GM21825 (cell line): ENCODE measurements at regions not wholly inside any gene's neighbourhood (a gene's known extent, or its start where the extent isn't known, plus 50 kb on each side); places are given as distances from the start of the nearest gene placed in this dataset.
"Not testable (repeated sequence)": the region's sequence is repeated elsewhere in the genome, so short reads cannot be mapped to it uniquely, and the experiment has no call there.

Source experiments
- ATAC-seq: cut with Tn5 transposase; IDR thresholded peaks from one replicate; pipeline ENCODE4 v1.9.1; 2021; ENCODE audit warnings: mild to moderate bottlenecking, moderate library complexity; ENCODE audit not compliant: unreplicated experiment

DNA sequence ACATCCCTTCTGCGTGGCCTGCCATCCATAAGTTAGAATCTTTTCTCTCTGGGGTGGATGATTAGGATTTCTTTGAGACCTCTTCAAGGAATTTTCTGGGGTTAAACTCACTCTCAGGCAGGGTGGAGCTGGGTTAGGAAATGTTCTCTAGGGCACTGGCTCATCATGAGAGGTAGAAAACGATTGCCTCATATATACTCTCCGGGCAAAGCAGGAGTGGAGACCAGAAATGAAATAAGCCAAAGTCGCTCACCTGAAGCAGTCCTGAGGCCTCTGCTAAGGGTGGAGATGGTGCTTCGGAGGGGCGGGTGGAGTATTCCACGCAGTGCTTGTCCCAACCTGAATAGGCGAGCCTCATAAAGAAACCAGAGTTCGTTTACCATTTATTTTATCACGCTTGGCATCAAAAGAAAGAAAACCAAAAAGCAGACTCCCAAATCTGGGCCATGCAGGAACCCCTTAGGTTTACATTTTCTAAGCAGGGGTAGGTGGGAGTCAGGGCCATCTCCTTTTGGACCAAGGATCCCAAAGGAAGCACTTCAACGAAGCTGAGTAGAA lies 249.3 kb upstream of the MEIS1 start:
- no peak for ATAC-seq

DNA sequence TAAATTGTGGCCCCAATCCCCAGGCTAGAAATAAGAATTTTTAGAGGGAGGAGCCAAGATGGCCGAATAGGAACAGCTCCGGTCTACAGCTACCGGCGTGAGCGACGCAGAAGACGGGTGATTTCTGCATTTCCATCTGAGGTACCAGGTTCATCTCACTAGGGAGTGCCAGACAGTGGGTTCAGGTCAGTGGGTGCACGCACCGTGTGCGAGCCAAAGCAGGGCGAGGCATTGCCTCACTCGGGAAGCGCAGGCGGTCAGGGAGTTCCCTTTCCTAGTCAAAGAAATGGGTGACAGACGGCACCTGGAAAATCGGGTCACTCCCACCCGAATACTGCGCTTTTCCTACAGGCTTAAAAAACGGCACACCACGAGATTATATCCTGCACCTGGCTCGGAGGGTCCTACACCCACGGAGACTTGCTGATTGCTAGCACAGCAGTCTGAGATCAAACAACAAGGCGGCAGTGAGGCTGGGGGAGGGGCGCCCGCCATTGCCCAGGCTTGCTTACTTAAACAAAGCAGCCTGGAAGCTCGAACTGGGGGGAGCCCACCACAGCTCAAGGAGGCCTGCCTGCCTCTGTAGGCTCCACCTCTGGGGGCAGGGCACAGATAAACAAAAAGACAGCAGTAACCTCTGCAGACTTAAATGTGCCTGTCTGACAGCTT lies 257.7 kb upstream of the MEIS1 start:
- ATAC-seq, result not testable (repeated sequence)

GRCh38 chr2:66174491-66174890 lies 260.4 kb upstream of the MEIS1 start:
- no peak for ATAC-seq

GRCh38 chr2:66173645-66174044 lies 261.3 kb upstream of the MEIS1 start:
- no peak for ATAC-seq

- ATAC-seq, result no peak
Measured at GRCh38 chr2:66171530-66171929, 263.4 kb upstream of the MEIS1 start.

DNA sequence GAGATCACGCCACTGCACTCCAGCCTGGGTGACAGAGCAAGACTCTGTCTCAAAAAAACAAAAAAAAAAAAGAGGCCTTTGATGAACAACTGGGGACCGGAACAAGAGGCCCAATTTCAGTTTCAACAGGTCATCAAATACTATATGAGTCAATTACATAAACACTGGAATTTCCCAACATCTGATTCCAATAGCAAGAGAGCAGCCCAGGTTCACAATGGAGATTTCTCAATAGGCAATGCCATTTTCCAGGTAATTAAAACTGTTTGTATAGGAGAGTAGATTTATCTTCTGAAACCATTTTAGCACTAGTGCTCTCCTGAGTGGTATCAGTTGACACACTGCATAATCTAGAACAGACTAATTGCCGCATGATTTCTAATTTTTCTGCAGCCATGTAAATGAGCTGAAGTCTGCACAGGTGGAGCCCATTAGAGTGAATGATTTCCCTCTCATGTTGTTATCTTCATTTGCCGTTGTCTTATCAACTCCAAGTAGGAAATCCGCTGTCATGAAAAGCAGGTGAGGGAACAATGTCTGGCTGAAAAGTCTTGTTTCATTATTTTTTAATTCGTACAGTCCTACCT lies 264.1 kb upstream of the MEIS1 start:
- no peak for ATAC-seq

DNA sequence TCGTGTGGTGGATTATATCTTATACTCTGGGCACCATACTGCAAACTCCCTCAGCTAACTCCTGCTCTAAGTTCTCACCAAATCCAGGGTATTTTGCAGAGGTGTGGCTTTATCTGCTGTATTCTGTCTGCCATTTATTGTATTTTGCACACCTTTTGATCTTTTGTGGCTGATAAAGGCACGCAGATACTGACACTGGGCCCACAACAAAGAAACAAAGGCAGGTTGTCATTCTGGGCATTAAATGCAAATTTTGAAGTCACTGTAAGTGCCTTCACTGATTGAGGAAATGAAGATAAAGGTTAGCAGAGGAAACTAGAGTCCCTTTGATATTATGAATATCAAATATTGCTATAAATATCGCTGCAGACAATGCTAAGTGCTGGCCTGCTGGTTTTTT lies 265.8 kb upstream of the MEIS1 start:
- no peak for ATAC-seq

DNA sequence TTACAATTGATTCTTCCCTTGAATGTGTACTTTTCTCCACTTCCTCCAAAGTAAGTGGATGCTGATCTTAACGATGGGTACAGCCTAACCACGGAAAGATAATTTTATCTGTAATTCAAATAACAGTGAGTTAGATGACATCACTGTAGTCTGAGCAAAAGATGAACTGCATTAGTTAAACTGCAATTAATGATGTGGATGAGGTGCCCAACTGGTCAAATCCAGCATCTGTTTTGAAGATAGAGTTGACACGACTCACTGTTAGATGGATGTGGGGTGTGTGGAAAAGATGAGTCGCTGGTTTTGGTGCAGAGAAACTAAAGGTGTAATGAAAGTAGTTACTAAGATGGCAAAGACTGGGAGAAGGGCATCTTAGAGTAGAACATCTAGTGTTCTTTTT lies 270.5 kb upstream of the MEIS1 start:
- no peak for ATAC-seq

DNA sequence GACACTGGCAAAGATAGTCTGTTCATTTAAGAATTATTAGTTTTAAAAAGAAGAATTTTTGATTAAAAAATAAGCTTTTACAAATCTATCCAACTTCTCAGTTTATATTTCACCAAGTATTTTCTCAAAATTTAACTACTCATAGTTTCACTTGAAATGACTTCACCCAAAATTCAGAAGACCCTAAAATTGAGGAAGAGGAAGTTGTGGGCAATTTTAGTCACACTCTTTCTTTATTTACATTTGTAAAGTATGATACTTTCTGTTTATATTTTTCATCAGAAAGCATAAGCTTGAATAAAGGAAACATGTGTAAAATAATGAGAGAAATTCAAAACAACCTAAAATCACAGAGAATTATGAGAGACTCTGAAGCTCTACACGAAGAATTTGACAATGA lies 278.8 kb upstream of the MEIS1 start:
- ATAC-seq, result no peak

DNA sequence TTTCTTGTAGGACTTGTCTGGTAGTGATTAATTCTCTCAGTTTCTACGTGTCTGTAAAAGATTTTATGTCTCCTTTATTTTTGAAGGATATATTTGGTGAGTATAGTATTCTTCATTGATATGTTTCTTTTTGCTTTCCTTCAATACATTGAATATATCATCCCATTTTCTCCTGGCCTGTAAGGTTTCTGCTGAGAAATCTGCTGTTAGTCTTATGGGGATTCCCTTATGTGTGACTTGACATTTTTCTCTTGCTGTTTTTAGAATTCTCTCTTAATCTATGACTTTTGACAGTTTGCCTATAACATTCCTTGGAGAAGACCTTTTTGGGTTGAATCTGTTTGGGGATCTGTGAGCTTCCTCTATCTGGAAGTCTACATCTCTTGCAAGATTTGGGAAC lies 281.0 kb upstream of the MEIS1 start:
- no peak for ATAC-seq

- no peak for ATAC-seq
Measured at GRCh38 chr2:66145490-66145889, 289.4 kb upstream of the MEIS1 start.

GRCh38 chr2:66144324-66144723 lies 290.6 kb upstream of the MEIS1 start:
- not testable (repeated sequence) for ATAC-seq

DNA sequence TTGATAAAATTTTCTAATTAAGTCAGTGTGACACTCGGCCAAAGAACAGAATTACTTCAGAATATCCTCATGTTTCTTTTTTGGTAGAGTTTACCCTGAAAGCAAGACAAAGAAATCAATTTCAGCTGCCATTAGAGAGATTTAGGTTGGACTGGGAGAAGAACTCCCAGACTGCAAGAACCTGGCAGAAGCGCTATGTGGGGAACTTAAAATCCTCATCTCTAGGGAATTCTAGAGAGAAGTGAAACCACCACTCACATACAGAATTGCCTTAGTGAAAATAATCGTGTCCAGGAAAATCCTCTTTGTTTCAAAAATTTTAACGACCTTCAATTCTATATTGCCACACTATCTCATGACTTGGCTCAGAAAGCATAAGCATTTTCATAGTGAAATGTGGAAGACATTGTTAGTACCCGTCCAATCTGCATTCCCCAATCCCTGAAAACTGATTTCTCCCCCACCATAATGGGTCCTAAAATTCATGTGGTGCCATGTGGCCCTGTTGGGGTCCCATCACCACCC lies 297.3 kb upstream of the MEIS1 start:
- no peak for ATAC-seq

DNA sequence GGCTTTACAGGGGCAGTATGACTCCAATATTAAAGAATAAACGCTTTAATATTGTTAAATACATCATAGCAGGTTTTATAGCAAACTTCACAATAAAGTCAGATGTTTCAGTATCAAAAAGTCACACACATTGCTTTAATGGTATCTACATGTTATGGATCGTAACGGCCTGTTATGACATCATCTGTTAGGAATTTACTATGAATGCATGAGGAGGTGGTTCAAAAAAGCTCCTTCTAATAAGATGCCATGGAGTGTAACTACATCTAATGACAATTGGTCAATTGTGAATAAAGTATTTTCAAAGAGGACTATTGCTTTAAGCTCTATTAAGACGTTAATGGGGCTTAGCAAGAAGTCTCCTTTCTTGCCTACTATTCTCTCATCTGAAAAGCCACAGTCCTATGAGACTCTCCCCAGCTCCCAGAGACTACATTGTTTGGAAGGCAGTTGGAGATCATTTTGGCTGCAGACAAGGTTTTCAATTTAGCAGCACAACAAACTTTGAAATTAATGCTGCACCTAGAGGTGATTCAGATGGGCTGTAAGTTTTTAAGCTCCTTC lies 300.7 kb upstream of the MEIS1 start:
- no peak for ATAC-seq

GRCh38 chr2:66127656-66128055 lies 307.3 kb upstream of the MEIS1 start:
- no peak for ATAC-seq

GRCh38 chr2:66127061-66127460 lies 307.9 kb upstream of the MEIS1 start:
- ATAC-seq, result no peak

GRCh38 chr2:66125951-66126350 lies 309.0 kb upstream of the MEIS1 start:
- ATAC-seq, result no peak

DNA sequence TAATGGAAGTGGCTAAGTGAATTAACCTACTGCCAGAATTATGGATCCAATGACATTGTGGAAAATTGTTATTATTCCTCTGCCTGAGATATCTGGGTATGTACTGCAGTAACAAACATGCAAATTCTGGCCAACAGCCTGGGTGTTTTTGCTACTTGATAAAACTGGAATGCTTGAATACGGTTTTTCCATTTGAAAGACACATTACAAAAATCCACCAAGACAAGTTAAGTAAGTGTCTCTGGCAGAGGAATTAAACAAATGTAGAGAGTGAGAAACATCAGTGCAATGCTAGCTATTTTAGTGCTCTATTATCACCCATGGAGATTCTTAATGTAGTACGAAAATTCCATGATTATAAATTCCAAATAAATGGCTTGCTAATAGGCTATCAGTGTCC lies 312.4 kb upstream of the MEIS1 start:
- no peak for ATAC-seq

DNA sequence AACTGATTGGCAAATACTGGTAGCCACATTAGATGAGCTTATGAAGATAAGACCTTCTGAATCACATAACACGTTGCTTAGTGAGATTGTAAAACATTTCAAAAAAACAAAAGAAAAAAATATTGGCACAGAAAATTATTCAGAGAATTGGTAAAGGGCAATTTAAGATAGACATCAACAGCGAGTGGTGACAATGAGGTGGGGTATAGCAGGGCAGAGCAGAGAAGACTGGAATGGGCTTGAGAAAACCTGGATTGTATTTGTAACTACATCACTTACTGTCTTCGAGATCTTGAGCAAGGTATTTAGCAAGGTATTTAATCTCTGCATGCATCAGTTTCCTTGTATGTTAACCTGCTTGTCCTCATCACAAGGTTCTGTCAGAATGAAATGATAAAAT lies 313.0 kb upstream of the MEIS1 start:
- ATAC-seq, result no peak

DNA sequence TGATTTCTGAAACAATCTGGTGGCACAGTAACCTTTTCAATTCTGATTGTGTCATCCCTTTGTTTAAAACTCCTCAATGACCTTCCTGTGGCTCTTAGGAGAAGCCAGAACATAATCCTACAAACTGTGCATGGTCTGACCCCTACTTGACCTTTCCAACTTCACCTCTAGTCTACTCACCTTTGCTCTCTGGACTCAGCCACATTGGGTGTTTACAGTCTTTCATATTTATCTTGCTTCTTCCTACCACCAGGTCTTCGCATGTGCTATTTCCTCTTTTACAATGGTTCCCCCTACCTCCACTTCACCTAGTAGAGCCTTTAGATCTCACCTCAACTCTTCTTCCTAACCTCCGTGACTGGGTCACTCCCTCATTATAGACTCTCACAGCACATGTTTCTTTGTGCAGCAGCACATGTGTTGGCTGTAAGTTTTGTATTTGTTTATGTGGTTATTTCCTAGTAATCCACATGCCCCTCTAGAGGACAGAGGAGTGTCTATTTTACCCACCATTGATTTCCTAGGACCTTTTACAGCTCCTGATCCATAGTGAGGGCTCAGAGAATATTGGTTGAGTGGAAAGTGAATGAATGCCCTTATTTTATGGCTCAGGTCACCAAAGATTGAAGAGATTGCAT lies 320.8 kb upstream of the MEIS1 start:
- no peak for ATAC-seq

- no peak for ATAC-seq
Measured at GRCh38 chr2:66111706-66112105, 323.2 kb upstream of the MEIS1 start.

GRCh38 chr2:66110608-66111007 lies 324.3 kb upstream of the MEIS1 start:
- no peak for ATAC-seq
